ENCODE measurements at regions not wholly inside any gene's neighbourhood (a gene's known extent, or its start where the extent isn't known, plus 50 kb on each side); places are given as distances from the start of the nearest gene placed in this dataset.

DNA sequence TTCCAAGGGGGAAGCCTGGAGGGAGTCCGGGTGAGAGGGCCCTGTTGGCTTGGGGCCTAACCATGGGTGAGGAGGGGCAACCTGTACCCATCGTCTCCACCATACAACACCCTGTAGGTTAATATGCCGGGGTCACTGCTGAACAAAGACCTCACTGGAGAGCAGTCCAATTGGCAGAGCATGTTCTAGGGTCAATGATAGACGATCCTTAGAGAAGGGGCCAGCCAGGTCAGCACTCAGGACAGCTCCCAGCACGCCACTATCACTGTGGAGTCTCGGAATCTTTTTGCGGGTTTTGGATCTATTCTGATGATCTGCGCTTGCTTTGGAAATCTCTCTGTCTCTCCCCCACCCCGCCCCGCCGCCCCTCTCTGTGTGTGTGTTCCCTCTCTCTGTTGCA, 218.4 kb upstream of the MVB12B start:
- TF ChIP-seq, protein P1, sequence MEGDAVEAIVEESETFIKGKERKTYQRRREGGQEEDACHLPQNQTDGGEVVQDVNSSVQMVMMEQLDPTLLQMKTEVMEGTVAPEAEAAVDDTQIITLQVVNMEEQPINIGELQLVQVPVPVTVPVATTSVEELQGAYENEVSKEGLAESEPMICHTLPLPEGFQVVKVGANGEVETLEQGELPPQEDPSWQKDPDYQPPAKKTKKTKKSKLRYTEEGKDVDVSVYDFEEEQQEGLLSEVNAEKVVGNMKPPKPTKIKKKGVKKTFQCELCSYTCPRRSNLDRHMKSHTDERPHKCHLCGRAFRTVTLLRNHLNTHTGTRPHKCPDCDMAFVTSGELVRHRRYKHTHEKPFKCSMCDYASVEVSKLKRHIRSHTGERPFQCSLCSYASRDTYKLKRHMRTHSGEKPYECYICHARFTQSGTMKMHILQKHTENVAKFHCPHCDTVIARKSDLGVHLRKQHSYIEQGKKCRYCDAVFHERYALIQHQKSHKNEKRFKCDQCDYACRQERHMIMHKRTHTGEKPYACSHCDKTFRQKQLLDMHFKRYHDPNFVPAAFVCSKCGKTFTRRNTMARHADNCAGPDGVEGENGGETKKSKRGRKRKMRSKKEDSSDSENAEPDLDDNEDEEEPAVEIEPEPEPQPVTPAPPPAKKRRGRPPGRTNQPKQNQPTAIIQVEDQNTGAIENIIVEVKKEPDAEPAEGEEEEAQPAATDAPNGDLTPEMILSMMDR (IDR thresholded peaks at IDR 0.05; ENCODE audit: extremely low read depth in 1 of 2, insufficient read depth in 1 of 2, low read depth in 1 of 2, low read length in 2 of 2) = no peak
- TF ChIP-seq POLR2A (IDR thresholded peaks at IDR 0.05; ENCODE audit: low read depth, low read length) (no peak), FOS (IDR thresholded peaks at IDR 0.05; ENCODE audit: borderline replicate concordance, insufficient read depth, low read length) (no peak), EZH2 (IDR thresholded peaks at IDR 0.05; ENCODE audit: borderline replicate concordance, low read depth, low read length, severe bottlenecking) (no peak), POLR2AphosphoS5 (IDR thresholded peaks at IDR 0.05; ENCODE audit: insufficient read depth, low read depth, low read length) (no peak), JUN (IDR thresholded peaks at IDR 0.05; ENCODE audit: borderline replicate concordance, insufficient read depth, insufficient read length, low read depth) (no peak), GATA2 (IDR thresholded peaks at IDR 0.05; ENCODE audit: insufficient read depth, insufficient read length, low read depth, low read length) (no peak), MYC (IDR thresholded peaks at IDR 0.05; ENCODE audit: low read depth, low read length) (no peak)
- TF ChIP-seq, protein P2, sequence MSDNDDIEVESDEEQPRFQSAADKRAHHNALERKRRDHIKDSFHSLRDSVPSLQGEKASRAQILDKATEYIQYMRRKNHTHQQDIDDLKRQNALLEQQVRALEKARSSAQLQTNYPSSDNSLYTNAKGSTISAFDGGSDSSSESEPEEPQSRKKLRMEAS (IDR thresholded peaks at IDR 0.05; ENCODE audit: insufficient read depth, insufficient read length) = no peak

All from endothelial cell of umbilical vein (primary cell).